GM18511 (cell line): ENCODE measurements at regions not wholly inside any gene's neighbourhood (a gene's known extent, or its start where the extent isn't known, plus 50 kb on each side); places are given as distances from the start of the nearest gene placed in this dataset.

Experiments
- ATAC-seq: cut with Tn5 transposase; IDR thresholded peaks from one replicate; pipeline ENCODE4 v1.9.1; 2021; ENCODE audit warnings: mild to moderate bottlenecking, moderate library complexity; ENCODE audit not compliant: unreplicated experiment

- ATAC-seq: no peak
These were observed 386.0 kb downstream of the TLL1 start for GRCh38 chr4:166259081-166259480.

GRCh38 chr4:166274136-166274761, 401.2 kb downstream of the TLL1 start:
- ATAC-seq: no peak

GRCh38 chr4:166274775-166275174, 401.7 kb downstream of the TLL1 start:
- no peak for ATAC-seq

GRCh38 chr4:166277401-166277800, 404.4 kb downstream of the TLL1 start:
- no peak for ATAC-seq

GRCh38 chr4:166277853-166278252, 404.8 kb downstream of the TLL1 start:
- no peak for ATAC-seq

GRCh38 chr4:166279261-166279660, 406.2 kb downstream of the TLL1 start:
- ATAC-seq: no peak

GRCh38 chr4:166280642-166281041, 407.6 kb downstream of the TLL1 start:
- ATAC-seq: no peak

- no peak for ATAC-seq
These were observed 409.2 kb downstream of the TLL1 start for GRCh38 chr4:166282081-166282770.

- ATAC-seq: no peak
These were observed 411.2 kb downstream of the TLL1 start for GRCh38 chr4:166284221-166284620.

GRCh38 chr4:166290426-166290825, 417.4 kb downstream of the TLL1 start:
- no peak for ATAC-seq

GRCh38 chr4:166293556-166293955, 420.5 kb downstream of the TLL1 start:
- ATAC-seq: no peak

- ATAC-seq: no peak
These were observed 428.2 kb downstream of the TLL1 start for GRCh38 chr4:166301266-166301665.

GRCh38 chr4:166308647-166309046, 435.6 kb downstream of the TLL1 start:
- ATAC-seq: no peak

GRCh38 chr4:166309286-166309685, 436.2 kb downstream of the TLL1 start:
- no peak for ATAC-seq

- no peak for ATAC-seq
These were observed 438.1 kb downstream of the TLL1 start for GRCh38 chr4:166311169-166311568.

GRCh38 chr4:166312166-166312565, 439.1 kb downstream of the TLL1 start:
- ATAC-seq: no peak

- no peak for ATAC-seq
These were observed 441.9 kb downstream of the TLL1 start for GRCh38 chr4:166314902-166315301.

GRCh38 chr4:166315721-166316467, 442.9 kb downstream of the TLL1 start:
- no peak for ATAC-seq

GRCh38 chr4:166318810-166319525, 445.9 kb downstream of the TLL1 start:
- no peak for ATAC-seq

GRCh38 chr4:166323250-166323649, 450.2 kb downstream of the TLL1 start:
- ATAC-seq: no peak

- ATAC-seq: peak; percentile 62
These were observed 451.3 kb downstream of the TLL1 start for GRCh38 chr4:166324321-166324720.
